ENCODE measurements at regions not wholly inside any gene's neighbourhood (a gene's known extent, or its start where the extent isn't known, plus 50 kb on each side); places are given as distances from the start of the nearest gene placed in this dataset.

- H3K4me3 ChIP-seq, result no peak overlapping the region
- no peaks in the 10 kb centered on the region for H3K4me1 ChIP-seq
- no peak overlapping the region for H3K27ac ChIP-seq
- H3K9me3 ChIP-seq, result no peaks in the 10 kb centered on the region
- intact Hi-C loops (cut with DNase I), result no loop called here
- no peak for ATAC-seq
- no peak for TF ChIP-seq CTCF (IDR thresholded peaks at IDR 0.05)
- no peaks in the 10 kb centered on the region for H3K36me3 ChIP-seq (ENCODE audit: insufficient read depth in 1 of 2, low read depth in 1 of 2)
- 62 to 79% (median 63%) methylated on average over 3 of the region's 3 CpGs for WGBS, 3 donors
- DNase-seq, result no peak
- H3K27me3 ChIP-seq (ENCODE audit: insufficient read depth in 3 of 3, low read length in 2 of 3), result peaks cover 0 to 3% (median 0%) of the 10 kb centered on the region in 3 donors
These were observed 405.9 kb upstream of the SULF2 start for GRCh38 chr20:48191200-48191599.

GRCh38 chr20:48190757-48191156 is 405.5 kb upstream of the SULF2 start:
- intact Hi-C loops (cut with DNase I), result no loop called here
- DNase-seq (no peak), ATAC-seq (no peak)
- Histone ChIP-seq H3K4me1 (no peaks in the 10 kb centered on the region), H3K4me3 (no peak overlapping the region), H3K27me3 (ENCODE audit: insufficient read depth in 3 of 3, low read length in 2 of 3) (peaks cover 0 to 3% (median 0%) of the 10 kb centered on the region in 3 donors), H3K27ac (no peak overlapping the region), H3K9me3 (no peaks in the 10 kb centered on the region), H3K36me3 (ENCODE audit: insufficient read depth in 1 of 2, low read depth in 1 of 2) (no peaks in the 10 kb centered on the region)
- 50 to 61% (median 54%) methylated on average over 4 of the region's 4 CpGs for WGBS, 3 donors
- no peak for TF ChIP-seq CTCF (IDR thresholded peaks at IDR 0.05)

GRCh38 chr20:48189181-48189580 is 403.9 kb upstream of the SULF2 start:
- Histone ChIP-seq H3K4me1 (no peaks in the 10 kb centered on the region), H3K36me3 (ENCODE audit: insufficient read depth in 1 of 2, low read depth in 1 of 2) (no peaks in the 10 kb centered on the region), H3K27ac (no peak overlapping the region), H3K27me3 (ENCODE audit: insufficient read depth in 3 of 3, low read length in 2 of 3) (no peaks in the 10 kb centered on the region), H3K9me3 (no peaks in the 10 kb centered on the region), H3K4me3 (no peak overlapping the region)
- intact Hi-C loops (cut with DNase I), result no loop called here
- 55 to 62% (median 57%) methylated on average over 4 of the region's 4 CpGs for WGBS, 3 donors
- ATAC-seq (no peak), DNase-seq (no peak)
- no peak for TF ChIP-seq CTCF (IDR thresholded peaks at IDR 0.05)

GRCh38 chr20:48187851-48188250 is 402.6 kb upstream of the SULF2 start:
- Histone ChIP-seq H3K27ac (no peak overlapping the region), H3K36me3 (ENCODE audit: insufficient read depth in 1 of 2, low read depth in 1 of 2) (no peaks in the 10 kb centered on the region), H3K4me3 (no peak overlapping the region), H3K4me1 (no peaks in the 10 kb centered on the region), H3K9me3 (no peaks in the 10 kb centered on the region), H3K27me3 (ENCODE audit: insufficient read depth in 3 of 3, low read length in 2 of 3) (no peaks in the 10 kb centered on the region)
- no peak for ATAC-seq
- 90 to 93% (median 92%) methylated on average over 7 of the region's 7 CpGs for WGBS, 3 donors
- intact Hi-C loops (cut with DNase I), result no loop called here
- TF ChIP-seq CTCF (IDR thresholded peaks at IDR 0.05), result no peak
- DNase-seq, result no peak

GRCh38 chr20:48186915-48187314 is 401.6 kb upstream of the SULF2 start:
- no peak for TF ChIP-seq CTCF (IDR thresholded peaks at IDR 0.05)
- WGBS, 3 donors, result 33 to 40% (median 35%) methylated on average over 7 of the region's 7 CpGs
- intact Hi-C loops (cut with DNase I), result no loop called here
- Histone ChIP-seq H3K9me3 (peaks cover 3% of the 10 kb centered on the region), H3K4me1 (no peaks in the 10 kb centered on the region), H3K27ac (no peak overlapping the region), H3K27me3 (ENCODE audit: insufficient read depth in 3 of 3, low read length in 2 of 3) (no peaks in the 10 kb centered on the region), H3K36me3 (ENCODE audit: insufficient read depth in 1 of 2, low read depth in 1 of 2) (no peaks in the 10 kb centered on the region), H3K4me3 (no peak overlapping the region)
- DNase-seq (no peak), ATAC-seq (no peak)
